Islet precursor cell (in vitro differentiated cells): ENCODE measurements at regions not wholly inside any gene's neighbourhood (a gene's known extent, or its start where the extent isn't known, plus 50 kb on each side); places are given as distances from the start of the nearest gene placed in this dataset.
"Not testable (repeated sequence)": the region's sequence is repeated elsewhere in the genome, so short reads cannot be mapped to it uniquely, and the experiment has no call there.

Experiments used
- DNase-seq: peaks from one replicate; pipeline ENCODE4 v3.0.0-alpha.2; 2018

- no peak for DNase-seq
These were observed 54.5 kb upstream of the HS3ST4 start for GRCh38 chr16:25637236-25637635.

GRCh38 chr16:25636662-25637061 is 55.1 kb upstream of the HS3ST4 start:
- no peak for DNase-seq

- DNase-seq, result no peak
These were observed 56.3 kb upstream of the HS3ST4 start for GRCh38 chr16:25635454-25635853.

GRCh38 chr16:25633549-25633948 is 58.2 kb upstream of the HS3ST4 start:
- DNase-seq, result peak; percentile 95

DNA sequence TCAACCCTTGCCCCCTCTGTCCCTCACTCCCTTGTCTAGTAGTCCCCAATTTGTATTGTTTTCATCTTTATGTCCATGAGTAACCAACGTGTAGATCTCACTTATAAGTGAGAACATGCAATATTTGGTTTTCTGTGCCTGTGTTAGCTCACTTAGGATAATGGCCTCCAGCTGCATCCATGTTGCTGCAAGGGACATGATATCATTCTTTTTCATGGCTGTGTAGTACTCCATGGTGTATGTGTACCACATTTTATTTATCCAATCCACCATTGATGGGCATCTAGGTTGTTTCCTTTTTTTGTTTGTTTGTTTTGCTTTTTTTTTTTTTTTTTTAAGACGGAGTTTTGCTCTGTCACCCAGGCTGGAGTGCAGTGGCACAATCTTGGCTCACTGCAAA is 63.0 kb upstream of the HS3ST4 start:
- DNase-seq, result no peak

- DNase-seq, result no peak
These were observed 64.1 kb upstream of the HS3ST4 start for GRCh38 chr16:25627641-25628040.

DNA sequence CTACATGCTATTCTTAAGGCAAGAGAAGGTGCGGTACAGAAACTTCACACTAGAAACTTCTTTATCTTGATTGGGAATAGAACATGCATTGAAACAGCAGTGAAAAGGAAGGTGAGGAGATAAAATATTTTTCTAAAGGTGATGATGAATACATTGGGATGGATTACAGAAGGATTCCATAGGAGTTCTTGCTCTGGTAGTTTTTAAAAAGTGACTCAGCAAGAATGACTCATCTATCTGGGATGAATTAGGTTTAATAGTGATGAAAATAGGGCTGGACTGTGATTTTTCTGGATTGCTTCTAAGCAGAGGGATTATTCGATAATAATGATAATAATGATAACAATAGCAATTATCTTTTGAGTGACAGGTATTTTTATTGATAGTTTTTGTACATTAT is 65.6 kb upstream of the HS3ST4 start:
- no peak for DNase-seq

DNA sequence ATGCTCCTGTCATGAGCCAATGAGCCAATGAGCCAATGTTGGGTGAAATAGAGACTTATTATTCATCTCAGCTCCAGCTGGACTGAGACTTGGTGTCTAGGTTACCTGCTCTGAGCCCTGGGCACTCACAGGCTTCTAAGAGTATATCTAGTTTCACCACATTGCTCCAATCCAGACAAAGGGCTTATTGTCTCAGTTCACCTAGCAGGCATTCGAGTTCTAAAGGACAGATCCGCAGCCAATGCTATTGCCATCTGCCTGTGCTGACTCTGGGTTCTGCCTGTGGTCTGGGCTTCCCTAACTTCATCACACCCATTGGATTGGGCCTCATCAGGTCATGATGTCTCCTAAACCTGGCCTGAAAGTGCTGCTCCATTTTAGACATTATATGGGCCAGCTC is 66.1 kb upstream of the HS3ST4 start:
- peak; percentile 81 for DNase-seq

DNA sequence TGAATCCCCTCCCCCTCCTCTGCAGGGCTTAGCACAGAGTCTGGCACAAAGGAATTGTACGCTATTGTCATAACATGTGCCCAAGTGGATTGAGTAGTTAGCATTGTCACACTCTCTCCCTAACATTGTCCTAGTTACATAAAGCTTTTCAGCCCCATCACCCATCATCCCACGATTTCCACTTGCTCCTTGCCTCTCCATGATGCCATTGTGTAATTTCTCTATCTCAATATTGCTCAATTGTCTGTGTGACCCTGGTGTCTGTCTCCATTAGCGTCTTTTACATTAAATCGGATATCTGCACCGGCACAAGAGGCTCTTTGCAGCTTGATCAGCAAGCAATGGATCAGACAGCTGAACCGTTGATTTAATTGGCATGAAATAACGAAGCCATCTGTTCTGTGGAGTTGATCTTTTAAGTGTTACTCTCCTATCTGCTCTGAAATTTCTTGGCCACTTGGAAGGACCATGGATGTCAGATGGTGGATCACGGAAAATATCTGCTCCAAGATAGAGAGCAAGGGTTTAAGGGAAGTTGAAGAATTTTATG is 77.0 kb upstream of the HS3ST4 start:
- DNase-seq, result no peak

GRCh38 chr16:25613931-25614330 is 77.8 kb upstream of the HS3ST4 start:
- DNase-seq, result no peak

DNA sequence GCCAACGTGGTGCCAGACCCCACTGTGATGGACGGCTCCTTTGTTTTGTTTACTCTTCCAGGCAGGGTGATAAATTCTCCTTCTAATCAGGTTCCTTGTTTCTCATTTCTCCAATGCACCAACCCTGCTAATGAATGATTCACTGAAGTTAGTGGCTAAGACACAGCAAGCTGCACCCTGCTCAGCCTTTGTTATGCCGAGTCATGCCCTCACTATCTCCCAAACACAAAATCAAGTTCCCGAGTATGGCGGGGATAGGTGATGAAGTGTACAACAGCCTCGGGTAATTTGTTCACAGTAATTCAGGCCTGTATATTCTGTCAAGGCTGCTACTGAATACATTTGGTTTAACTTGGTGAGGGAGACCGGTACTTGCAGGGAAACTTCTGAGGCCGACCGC is 83.8 kb upstream of the HS3ST4 start:
- no peak for DNase-seq

DNA sequence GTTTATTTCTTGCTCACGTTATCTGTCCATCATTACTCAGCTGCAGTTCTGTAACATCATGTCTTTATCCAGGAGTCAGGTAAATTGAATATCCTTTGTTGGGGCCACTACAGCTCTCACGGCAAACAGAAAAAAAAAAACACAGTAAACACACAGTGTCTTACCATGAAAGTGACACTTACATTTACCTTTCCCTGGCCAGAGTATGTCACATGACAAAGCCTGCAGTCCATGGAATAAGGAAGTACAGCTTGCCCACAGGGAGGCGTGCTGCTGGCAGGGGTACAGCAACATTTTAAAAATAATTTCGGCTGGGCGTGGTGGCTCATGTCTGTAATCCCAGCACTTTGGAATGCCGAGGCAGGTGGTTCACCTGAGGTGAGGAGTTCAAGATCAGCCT is 85.7 kb upstream of the HS3ST4 start:
- DNase-seq, result no peak

DNA sequence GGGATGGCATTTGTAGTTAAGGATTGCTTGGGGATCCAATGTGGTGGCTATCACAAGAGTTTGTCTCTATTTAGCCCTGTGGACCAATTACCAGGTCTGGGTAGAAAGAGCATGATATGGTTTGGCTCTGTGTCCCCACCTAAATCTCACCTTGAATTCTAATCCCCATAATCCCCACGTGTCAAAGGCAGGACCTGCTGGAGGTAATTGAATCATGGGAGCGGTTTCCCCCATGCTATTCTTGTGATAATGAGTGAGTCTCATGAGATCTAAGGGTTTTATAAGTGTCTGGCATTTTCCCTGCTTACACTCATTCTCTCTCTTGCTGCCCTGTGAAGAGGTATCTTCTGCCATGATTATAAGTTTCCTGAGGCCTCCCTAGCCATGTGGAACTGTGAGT is 86.4 kb upstream of the HS3ST4 start:
- DNase-seq, result no peak

DNA sequence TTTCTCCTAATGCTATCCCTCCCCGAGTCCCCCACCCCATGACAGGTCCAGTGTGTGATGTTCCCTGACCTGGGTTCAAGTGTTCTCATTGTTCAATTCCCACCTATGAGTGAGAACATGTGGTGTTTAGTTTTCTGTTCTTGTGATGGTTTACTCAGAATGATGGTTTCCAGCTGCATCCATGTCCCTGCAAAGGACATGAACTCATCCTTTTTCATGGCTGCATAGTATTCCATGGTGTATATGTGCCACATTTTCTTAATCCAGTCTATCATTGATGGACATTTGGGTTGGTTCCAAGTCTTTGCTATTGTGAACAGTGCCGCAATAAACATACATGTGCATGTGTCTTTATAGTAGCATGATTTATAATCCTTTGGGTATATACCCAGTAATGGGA is 90.5 kb upstream of the HS3ST4 start:
- DNase-seq, result not testable (repeated sequence)

GRCh38 chr16:25596194-25596593 is 95.6 kb upstream of the HS3ST4 start:
- DNase-seq, result no peak

- no peak for DNase-seq
These were observed 98.5 kb upstream of the HS3ST4 start for GRCh38 chr16:25593260-25593659.

DNA sequence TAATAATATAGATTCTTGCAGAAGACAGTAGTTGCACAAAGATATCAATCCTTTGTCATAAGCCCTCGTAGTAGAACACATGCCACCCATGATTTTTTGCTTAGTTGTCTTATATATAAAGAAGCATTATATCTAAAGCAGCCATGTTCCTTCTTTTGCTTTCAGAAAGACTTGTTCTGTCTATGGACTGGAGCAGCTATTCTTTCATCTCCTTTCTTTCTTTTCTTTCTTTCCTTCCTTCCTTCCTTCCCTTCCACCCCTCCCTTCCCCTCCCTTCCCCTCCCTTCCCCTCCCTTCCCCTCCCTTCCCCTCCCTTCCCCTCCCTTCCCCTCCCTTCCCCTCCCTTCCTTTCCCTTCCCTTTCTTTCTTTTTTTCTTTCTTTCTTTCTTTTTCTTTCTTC is 104.0 kb upstream of the HS3ST4 start:
- no peak for DNase-seq

- no peak for DNase-seq
These were observed 104.9 kb upstream of the HS3ST4 start for GRCh38 chr16:25586826-25587225.

- no peak for DNase-seq
These were observed 106.2 kb upstream of the HS3ST4 start for GRCh38 chr16:25585526-25585925.

GRCh38 chr16:25580041-25580440 is 111.7 kb upstream of the HS3ST4 start:
- DNase-seq, result peak; percentile 64

DNA sequence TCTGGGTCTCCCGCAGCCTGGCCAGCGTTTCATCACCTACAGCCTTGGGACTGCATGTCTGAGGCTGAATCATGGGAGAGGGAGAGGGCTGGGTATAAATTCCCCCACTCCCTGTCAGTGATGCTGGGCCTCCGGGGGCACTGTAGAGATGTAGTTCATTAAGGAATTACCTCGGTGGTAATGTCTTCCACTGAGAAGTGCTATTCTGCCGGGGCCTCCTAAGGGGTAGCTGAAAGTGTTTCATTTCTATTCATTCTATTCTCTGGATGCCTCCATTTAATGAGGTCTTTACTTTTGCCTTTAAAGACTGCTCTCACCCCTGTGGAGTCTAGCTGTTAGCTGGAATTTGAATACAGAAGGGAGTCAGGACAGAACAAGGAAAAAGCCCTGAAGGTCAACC is 116.4 kb upstream of the HS3ST4 start:
- DNase-seq, result peak; percentile 65

- no peak for DNase-seq
These were observed 120.0 kb upstream of the HS3ST4 start for GRCh38 chr16:25571712-25572111.

GRCh38 chr16:25570131-25570530 is 121.6 kb upstream of the HS3ST4 start:
- DNase-seq, result no peak

DNA sequence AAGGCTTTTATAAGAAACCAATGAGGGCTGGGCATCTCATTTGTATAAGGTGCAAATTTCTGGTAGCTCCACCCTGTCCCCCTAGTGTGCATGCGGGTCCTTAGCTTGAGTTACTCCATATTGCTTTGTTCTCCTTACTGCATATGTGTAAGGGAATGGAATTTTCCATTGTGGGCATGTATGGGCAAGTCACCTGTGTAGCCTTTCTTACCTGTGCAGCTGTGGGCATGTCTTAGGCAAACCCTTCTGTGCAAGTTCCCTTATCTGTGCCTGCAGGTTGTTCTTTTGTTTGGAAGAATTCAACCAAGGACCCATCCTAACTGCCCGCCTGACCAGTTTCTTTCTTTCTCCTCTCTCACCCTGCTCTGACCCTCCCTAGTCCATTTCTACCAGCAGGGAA is 122.8 kb upstream of the HS3ST4 start:
- DNase-seq, result no peak

DNA sequence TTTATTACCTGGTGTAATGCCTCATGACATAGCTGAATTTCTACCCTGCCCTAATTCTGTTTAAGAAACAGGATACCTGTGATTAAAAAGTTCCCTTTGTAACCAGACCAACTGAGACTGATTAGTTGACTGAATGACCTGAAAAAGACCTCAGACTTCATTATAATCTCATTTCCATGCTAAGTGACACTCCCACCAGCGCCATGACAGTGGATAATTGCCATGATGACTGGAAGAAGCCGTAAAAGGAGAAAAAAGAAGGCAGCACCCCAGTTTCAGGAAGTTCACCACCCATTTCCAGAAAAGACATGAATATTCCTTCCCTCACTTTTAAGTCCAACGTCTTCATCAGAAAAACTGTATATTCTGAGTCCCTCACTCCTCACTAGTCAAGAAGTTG is 125.6 kb upstream of the HS3ST4 start:
- no peak for DNase-seq

DNA sequence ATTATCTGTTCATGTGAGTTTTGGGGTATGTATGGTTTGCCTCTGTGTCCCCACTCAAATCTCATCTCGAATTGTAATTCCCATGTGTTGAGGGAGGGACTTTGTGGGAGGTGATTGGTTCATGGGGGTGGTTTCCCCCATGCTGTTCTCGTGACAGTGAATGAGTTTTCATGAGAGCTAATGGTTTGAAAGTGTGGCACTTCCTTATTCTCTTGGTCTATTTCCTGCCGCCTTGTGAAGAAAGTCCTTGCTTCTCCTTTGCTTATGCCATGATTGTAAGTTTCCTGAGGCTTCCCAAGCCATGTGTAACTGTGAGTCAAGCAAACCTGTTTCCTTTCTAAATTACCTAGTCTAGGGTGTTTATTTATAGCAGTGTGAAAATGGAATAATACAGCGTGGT is 128.1 kb upstream of the HS3ST4 start:
- DNase-seq, result no peak
